GM12891 (cell line): ENCODE measurements at regions not wholly inside any gene's neighbourhood (a gene's known extent, or its start where the extent isn't known, plus 50 kb on each side); places are given as distances from the start of the nearest gene placed in this dataset.

Source experiments
- DNase-seq: peaks from one replicate; pipeline ENCODE4 v3.0.0; 2011; ENCODE audit warnings: low spot score; ENCODE audit not compliant: insufficient read length
- FAIRE-seq: peaks from 2 replicates; lab custom pipeline; 2011; peaks lifted over from hg19 to GRCh38; lab: Jason Lieb, UNC
- PAX5 ChIP-seq: IDR thresholded peaks from 2 replicates; pipeline ENCODE4 v1.6.1; 2011; ENCODE audit warnings: low read length, moderate library complexity, mild to moderate bottlenecking; ENCODE audit not compliant: insufficient read depth, severe bottlenecking
- POLR2A ChIP-seq: IDR thresholded peaks from 2 replicates; pipeline ENCODE4 v1.6.1; 2011; ENCODE audit warnings: low read depth, low read length, control low read depth
- POLR2AphosphoS5 ChIP-seq: IDR thresholded peaks from 2 replicates; pipeline ENCODE4 v1.6.1; 2011; ENCODE audit warnings: low read depth, low read length, control low read depth
- POU2F2 ChIP-seq: IDR thresholded peaks from 2 replicates; pipeline ENCODE4 v1.6.1; 2011; ENCODE audit warnings: low read depth, mild to moderate bottlenecking, control low read depth, low read length, moderate library complexity
- SPI1 ChIP-seq: IDR thresholded peaks from 2 replicates; pipeline ENCODE4 v1.6.1; 2011; ENCODE audit warnings: low read depth, low read length, control low read depth
- TAF1 ChIP-seq: IDR thresholded peaks from 2 replicates; pipeline ENCODE4 v1.6.1; 2011; ENCODE audit warnings: low read depth, low read length, control low read depth

GRCh38 chr2:36147670-36148390 is 207.7 kb upstream of the CRIM1 start:
- FAIRE-seq (no peak), DNase-seq (no peak)
- TF ChIP-seq POU2F2 = no peak
- TF ChIP-seq PAX5 = no peak
- no peak for TF ChIP-seq POLR2A
- no peak for TF ChIP-seq TAF1
- no peak for TF ChIP-seq SPI1
- TF ChIP-seq POLR2AphosphoS5 = no peak

- TF ChIP-seq POLR2AphosphoS5 = no peak
- no peak for TF ChIP-seq TAF1
- TF ChIP-seq POLR2A = no peak
- TF ChIP-seq POU2F2 = no peak
- TF ChIP-seq SPI1 = no peak
- TF ChIP-seq PAX5 = no peak
- DNase-seq = no peak
- no peak for FAIRE-seq
These were observed 208.8 kb upstream of the CRIM1 start for GRCh38 chr2:36146765-36147164.

- DNase-seq = no peak
These were observed 215.2 kb upstream of the CRIM1 start for GRCh38 chr2:36140391-36140790.

GRCh38 chr2:36137612-36138011 is 218.0 kb upstream of the CRIM1 start:
- DNase-seq = no peak
- no peak for TF ChIP-seq SPI1
- TF ChIP-seq TAF1 = no peak
- TF ChIP-seq POLR2A = no peak
- TF ChIP-seq PAX5 = no peak
- TF ChIP-seq POU2F2 = no peak
- TF ChIP-seq POLR2AphosphoS5 = no peak
- FAIRE-seq = no peak

More at GRCh38 chr2:36140391-36140790, 215.2 kb upstream of the CRIM1 start:
- TF ChIP-seq POU2F2 (no peak), POLR2AphosphoS5 (no peak), TAF1 (no peak), SPI1 (no peak), POLR2A (no peak), PAX5 (no peak)
- no peak for FAIRE-seq

- TF ChIP-seq POLR2A (no peak), PAX5 (no peak), POLR2AphosphoS5 (no peak), TAF1 (no peak), POU2F2 (no peak), SPI1 (no peak)
- no peak for FAIRE-seq
- no peak for DNase-seq
These were observed 221.3 kb upstream of the CRIM1 start for GRCh38 chr2:36134281-36134680.

- FAIRE-seq (no peak), DNase-seq (no peak)
- TF ChIP-seq POU2F2 (no peak), POLR2A (no peak), POLR2AphosphoS5 (no peak), PAX5 (no peak), SPI1 (no peak), TAF1 (no peak)
These were observed 227.2 kb upstream of the CRIM1 start for GRCh38 chr2:36128359-36128758.

GRCh38 chr2:36125702-36126101 is 229.9 kb upstream of the CRIM1 start:
- no peak for TF ChIP-seq SPI1
- no peak for TF ChIP-seq POU2F2
- no peak for TF ChIP-seq POLR2AphosphoS5
- no peak for TF ChIP-seq POLR2A
- TF ChIP-seq PAX5 = no peak
- TF ChIP-seq TAF1 = no peak
- DNase-seq = no peak
- no peak for FAIRE-seq

GRCh38 chr2:36123995-36124394 is 231.6 kb upstream of the CRIM1 start:
- FAIRE-seq (no peak), DNase-seq (no peak)
- no peak for TF ChIP-seq TAF1
- no peak for TF ChIP-seq SPI1
- TF ChIP-seq PAX5 = no peak
- no peak for TF ChIP-seq POLR2A
- no peak for TF ChIP-seq POU2F2
- TF ChIP-seq POLR2AphosphoS5 = no peak

- no peak for DNase-seq
- FAIRE-seq = no peak
- no peak for TF ChIP-seq SPI1
- no peak for TF ChIP-seq PAX5
- TF ChIP-seq POU2F2 = no peak
- TF ChIP-seq POLR2AphosphoS5 = no peak
- TF ChIP-seq TAF1 = no peak
- TF ChIP-seq POLR2A = no peak
These were observed 258.6 kb upstream of the CRIM1 start for GRCh38 chr2:36097022-36097421.
